ENCODE measurements at regions not wholly inside any gene's neighbourhood (a gene's known extent, or its start where the extent isn't known, plus 50 kb on each side); places are given as distances from the start of the nearest gene placed in this dataset.
"Not testable (repeated sequence)": the region's sequence is repeated elsewhere in the genome, so short reads cannot be mapped to it uniquely, and the experiment has no call there.

- DNase-seq (ENCODE audit: low read depth in 2 of 2): no peak
Measured at GRCh38 chr3:170709046-170709445, 123.2 kb upstream of the SLC7A14 start.

- no peak for DNase-seq (ENCODE audit: low read depth in 2 of 2)
Measured at GRCh38 chr3:170707899-170708298, 122.0 kb upstream of the SLC7A14 start.

- DNase-seq (ENCODE audit: low read depth in 2 of 2): no peak
Measured at GRCh38 chr3:170705131-170705530, 119.3 kb upstream of the SLC7A14 start.

- no peak for DNase-seq (ENCODE audit: low read depth in 2 of 2)
Measured at GRCh38 chr3:170703121-170703588, 117.3 kb upstream of the SLC7A14 start.

- DNase-seq (ENCODE audit: low read depth in 2 of 2): no peak
Measured at GRCh38 chr3:170701696-170702678, 116.1 kb upstream of the SLC7A14 start.

- DNase-seq (ENCODE audit: low read depth in 2 of 2): no peak
Measured at GRCh38 chr3:170700054-170700404, 114.2 kb upstream of the SLC7A14 start.

- no peak for DNase-seq (ENCODE audit: low read depth in 2 of 2)
Measured at GRCh38 chr3:170699158-170700053, 113.5 kb upstream of the SLC7A14 start.

- DNase-seq (ENCODE audit: low read depth in 2 of 2): no peak
Measured at GRCh38 chr3:170697908-170698307, 112.0 kb upstream of the SLC7A14 start.

- DNase-seq (ENCODE audit: low read depth in 2 of 2): no peak
Measured at GRCh38 chr3:170697131-170697530, 111.3 kb upstream of the SLC7A14 start.

GRCh38 chr3:170695486-170696064 lies 109.7 kb upstream of the SLC7A14 start:
- DNase-seq (ENCODE audit: low read depth in 2 of 2): no peak

GRCh38 chr3:170692720-170693119 lies 106.8 kb upstream of the SLC7A14 start:
- DNase-seq (ENCODE audit: low read depth in 2 of 2): no peak

- DNase-seq (ENCODE audit: low read depth in 2 of 2): no peak
Measured at GRCh38 chr3:170690661-170690981, 104.7 kb upstream of the SLC7A14 start.

- peak; percentile 7 to 13 for DNase-seq (ENCODE audit: low read depth in 2 of 2)
Measured at GRCh38 chr3:170689893-170690660, 104.2 kb upstream of the SLC7A14 start.

GRCh38 chr3:170689296-170689829 lies 103.5 kb upstream of the SLC7A14 start:
- no peak for DNase-seq (ENCODE audit: low read depth in 2 of 2)

- not testable (repeated sequence) for DNase-seq (ENCODE audit: low read depth in 2 of 2)
Measured at GRCh38 chr3:170688222-170688621, 102.3 kb upstream of the SLC7A14 start.

- no peak for DNase-seq (ENCODE audit: low read depth in 2 of 2)
Measured at GRCh38 chr3:170680593-170680992, 94.7 kb upstream of the SLC7A14 start.

- DNase-seq (ENCODE audit: low read depth in 2 of 2): no peak
Measured at GRCh38 chr3:170679190-170679589, 93.3 kb upstream of the SLC7A14 start.

- DNase-seq (ENCODE audit: low read depth in 2 of 2): no peak
Measured at GRCh38 chr3:170670504-170670903, 84.6 kb upstream of the SLC7A14 start.

- not testable (repeated sequence) for DNase-seq (ENCODE audit: low read depth in 2 of 2)
Measured at GRCh38 chr3:170662986-170663385, 77.1 kb upstream of the SLC7A14 start.

- no peak for DNase-seq (ENCODE audit: low read depth in 2 of 2)
Measured at GRCh38 chr3:170660139-170660538, 74.3 kb upstream of the SLC7A14 start.

GRCh38 chr3:170657312-170657711 lies 71.4 kb upstream of the SLC7A14 start:
- DNase-seq (ENCODE audit: low read depth in 2 of 2): no peak

Data from stimulated activated CD8-positive, alpha-beta memory T cell treated with anti-CD3 and anti-CD28 coated beads, Interleukin-7, amount 100 ng/mL, for 1 hour (primary cell).